Islet precursor cell (in vitro differentiated cells): ENCODE measurements at regions not wholly inside any gene's neighbourhood (a gene's known extent, or its start where the extent isn't known, plus 50 kb on each side); places are given as distances from the start of the nearest gene placed in this dataset.
"Not testable (repeated sequence)": the region's sequence is repeated elsewhere in the genome, so short reads cannot be mapped to it uniquely, and the experiment has no call there.

Experiments used
- DNase-seq: peaks from one replicate; pipeline ENCODE4 v3.0.0-alpha.2; 2018

DNA sequence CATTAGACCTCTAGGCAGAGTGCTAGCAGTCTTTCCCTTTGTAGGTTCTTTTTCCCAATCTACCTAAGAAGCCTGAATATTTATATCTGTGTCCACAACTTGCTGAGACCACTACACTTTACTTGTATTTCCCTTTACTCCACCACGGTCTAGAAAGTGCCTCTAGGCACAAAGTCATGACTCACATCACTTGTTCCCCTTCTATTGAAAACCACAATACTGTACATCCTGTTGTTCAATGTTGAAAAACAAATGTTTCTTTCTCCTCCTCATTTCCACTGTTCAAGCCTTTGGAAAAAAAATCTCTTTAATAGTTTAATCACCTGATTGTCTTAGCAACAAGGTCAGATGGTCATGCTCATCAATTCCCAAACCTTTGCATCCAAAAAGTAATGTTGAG is 326.7 kb downstream of the GUCY2F start:
- no peak for DNase-seq

DNA sequence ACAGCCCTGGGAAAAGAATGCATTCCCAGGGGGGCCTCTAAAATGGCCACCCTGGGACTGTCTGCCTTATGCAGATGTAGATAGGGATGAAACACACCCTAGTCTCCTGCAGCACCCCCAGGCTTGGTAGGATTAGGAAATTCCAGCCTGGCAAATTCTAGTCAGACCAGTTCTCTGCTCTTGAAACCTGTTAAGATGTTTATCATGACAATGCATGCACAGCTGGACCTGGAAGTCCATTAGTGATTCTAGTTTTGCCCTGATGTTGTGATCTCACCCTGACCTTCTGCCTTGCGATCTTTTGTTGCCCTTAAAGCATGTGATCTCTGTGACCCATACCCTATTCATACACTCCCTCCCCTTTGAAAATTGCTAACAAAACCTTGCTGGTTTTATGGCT is 337.7 kb downstream of the GUCY2F start:
- DNase-seq = peak; percentile 61

DNA sequence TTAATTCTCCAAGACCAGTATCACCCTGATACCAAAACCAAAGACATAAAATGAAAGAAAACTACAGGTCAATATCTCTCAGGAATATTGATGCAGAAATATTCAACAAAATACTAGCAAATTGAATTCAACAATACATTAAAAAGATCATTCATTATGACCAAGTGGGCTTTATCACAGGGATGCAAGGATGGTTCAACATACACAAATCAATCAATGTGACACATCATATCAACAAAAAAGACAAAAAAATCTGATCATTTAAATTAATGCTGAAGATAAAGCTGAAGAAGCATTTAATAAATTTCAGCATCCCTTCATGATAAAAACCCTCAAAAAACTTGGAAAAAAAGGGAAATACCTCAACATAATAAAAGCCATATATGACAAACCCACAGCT is 341.4 kb downstream of the GUCY2F start:
- DNase-seq = no peak

DNA sequence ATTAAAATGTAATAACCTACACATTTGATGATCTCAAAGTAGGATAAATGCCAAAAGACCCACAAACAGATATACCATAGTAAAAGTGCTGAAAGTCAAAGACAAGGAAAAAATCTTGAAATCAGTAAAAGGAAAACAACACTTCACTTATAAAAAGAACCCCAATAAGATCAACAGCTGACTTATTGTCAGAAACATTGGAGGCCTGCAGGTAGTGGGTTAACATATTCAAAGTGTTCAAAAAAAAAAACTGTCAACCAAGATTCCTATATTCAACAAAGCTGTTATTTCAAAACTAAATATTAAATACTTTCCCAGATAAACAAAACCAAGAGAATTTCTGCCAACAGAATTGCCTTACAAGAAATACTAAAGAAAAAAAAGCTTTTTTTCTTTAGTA is 347.1 kb downstream of the GUCY2F start:
- DNase-seq = no peak

DNA sequence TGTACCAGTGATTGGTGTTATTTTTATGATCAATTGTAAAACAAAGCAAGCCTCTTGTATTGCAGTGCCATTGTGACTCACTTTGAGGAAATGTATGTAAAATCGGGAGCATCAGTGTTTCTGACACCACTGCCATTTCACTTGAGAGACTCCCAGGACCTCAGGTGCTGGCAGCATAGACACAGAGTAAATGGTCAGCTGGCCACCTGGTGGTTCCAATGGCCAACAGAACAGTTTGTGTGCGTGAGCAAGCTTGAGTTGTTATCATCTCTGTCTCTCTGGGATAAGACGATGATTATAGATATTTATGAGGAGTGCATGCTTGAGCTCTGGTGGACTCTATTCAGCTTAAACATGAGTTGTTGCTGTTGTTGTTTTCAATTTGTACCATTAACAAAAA is 356.6 kb downstream of the GUCY2F start:
- DNase-seq = no peak

DNA sequence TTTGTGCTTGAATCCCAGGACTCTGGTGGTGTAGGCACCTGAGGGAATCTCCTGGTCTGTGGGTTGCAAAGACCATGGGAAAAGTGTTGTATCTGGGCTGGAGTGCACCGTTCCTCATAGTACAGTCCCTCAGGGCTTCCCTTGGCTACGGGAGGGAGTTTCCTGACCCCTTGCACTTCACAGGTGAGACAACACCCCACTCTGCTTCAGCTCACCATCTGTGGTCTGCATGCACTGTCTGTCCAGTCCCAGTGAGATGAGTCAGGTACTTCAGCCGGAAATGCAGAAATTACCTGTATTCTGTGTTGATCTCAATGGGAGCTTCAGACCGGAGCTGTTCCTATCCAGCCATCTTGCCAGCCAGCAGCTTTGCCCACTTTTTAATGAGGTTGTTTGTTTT is 353.0 kb upstream of the IRS4 start:
- DNase-seq = no peak

DNA sequence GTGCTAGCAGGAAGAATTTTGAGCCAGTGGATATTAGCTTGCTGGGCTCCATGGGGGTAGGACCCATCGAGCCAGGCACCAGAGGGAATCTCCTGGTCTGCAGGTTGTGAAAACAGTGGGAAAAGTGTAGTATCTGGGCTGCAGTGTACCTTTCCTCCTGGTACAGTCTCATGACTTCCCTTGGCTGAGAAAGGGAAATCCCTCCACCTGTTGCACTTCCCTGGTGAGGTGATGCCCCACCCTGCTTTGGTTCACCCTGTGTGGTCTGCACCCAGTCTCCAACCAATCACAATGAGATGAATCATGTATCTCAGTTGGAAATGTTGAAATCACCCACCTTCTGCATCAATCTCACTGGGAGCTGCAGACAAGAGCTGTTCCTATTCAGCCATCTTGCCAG is 341.4 kb upstream of the IRS4 start:
- DNase-seq = no peak

DNA sequence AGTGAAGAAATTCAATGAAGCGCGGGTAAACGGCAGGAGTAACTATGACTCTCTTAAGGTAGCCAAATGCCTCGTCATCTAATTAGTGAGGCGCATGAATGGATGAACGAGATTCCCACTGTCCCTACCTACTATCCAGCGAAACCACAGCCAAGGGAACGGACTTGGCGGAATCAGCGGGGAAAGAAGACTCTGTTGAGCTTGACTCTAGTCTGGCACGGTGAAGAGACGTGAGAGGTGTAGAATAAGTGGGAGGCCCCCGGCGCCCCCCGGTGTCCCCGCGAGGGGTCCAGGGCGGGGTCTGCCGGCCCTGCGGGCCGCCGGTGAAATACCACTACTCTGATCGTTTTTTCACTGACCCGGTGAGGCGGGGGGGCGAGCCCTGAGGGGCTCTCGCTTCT is 317.8 kb upstream of the IRS4 start:
- not testable (repeated sequence) for DNase-seq

DNA sequence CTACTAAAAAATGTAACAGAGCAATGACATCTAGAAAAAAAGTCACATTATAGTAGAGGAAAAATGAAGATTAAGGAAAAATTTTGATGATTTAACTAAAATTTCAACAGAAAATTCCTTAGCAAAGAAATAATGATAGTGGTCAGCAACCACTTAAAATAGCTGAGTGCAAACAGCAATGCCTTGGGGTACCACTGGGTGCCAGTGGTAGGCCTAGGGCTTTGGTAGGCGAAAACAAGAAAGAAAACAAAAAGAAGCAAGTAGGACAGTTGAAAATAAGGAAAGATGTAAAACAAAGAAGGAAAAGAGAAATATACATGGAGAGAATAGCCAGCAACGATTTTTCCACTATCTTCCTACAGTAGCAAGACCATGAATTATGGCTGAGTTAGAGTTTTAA is 313.5 kb upstream of the IRS4 start:
- DNase-seq = peak; percentile 37

DNA sequence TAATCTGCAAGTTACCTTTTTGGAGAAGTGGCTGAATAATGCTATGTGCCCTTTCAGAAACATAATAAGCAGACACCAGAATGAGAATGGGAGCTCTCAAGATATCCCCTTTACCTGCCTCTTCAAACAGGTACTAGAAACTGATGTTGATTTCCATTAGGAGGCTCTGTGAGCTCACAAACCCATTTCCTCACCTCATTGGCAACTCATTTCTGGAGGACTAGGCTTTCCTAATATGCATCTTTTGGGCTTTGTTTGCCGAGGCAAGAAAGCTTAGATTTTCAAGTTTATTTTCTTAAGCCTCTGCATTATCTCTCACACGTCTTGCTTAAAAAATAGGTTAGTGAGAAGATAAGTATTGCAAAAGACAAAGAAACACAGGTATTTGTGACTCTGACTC is 313.1 kb upstream of the IRS4 start:
- DNase-seq = no peak

DNA sequence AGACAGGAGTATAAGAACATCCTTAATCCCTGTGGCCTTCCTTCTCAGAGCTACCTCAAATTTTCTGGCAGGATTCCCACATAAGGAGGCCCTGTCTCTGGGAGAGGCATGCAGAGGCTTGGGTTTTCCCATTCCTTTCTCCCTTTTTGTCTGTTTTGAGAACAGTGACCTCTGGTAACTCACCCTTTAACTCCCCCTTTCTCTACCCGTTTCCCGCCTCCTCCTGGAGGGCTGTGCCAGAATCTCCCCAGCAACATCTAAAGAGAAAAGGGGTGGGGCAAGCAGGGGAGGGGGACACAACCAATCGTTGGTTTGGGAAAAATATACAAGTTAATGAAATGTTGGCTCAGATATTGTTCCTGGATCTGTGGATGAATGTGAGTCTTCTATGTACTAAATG is 303.7 kb upstream of the IRS4 start:
- no peak for DNase-seq

DNA sequence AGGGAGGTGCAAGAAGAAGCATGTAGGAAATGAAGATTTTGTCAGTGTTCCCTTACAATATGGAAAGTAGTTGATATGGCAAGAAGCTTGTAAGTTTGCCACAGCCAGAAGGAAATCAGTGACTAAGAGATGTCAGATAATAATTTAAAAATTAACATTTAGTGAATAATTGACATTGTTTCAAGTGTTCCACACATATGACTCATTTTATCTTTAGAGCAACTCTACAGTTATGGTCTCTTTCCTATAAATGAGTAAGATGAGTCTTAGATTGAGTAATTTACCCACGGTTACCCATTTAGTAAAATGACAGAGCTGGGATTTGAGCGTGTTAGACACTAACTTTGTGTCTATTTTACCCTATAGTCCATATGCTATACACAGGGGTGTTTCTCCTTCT is 300.3 kb upstream of the IRS4 start:
- DNase-seq = no peak

DNA sequence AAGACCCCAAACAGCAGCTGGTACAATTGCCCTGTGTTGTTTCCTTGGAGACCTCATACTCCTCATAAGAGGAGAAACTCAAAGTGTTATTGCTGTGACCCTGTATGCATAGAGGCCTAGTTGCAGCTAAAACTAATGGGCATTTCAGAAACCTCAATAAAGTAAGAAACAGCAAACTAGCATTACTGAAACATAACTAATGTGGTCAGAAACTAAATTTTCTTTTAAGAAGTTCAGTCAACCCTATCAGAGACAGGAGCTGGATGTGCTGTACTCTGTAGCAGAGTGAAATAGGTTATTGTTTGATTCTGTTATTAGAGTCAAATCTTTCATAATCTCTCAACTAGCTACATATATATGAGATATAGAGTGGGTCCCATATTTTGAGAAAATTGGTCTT is 257.5 kb upstream of the IRS4 start:
- DNase-seq = no peak

DNA sequence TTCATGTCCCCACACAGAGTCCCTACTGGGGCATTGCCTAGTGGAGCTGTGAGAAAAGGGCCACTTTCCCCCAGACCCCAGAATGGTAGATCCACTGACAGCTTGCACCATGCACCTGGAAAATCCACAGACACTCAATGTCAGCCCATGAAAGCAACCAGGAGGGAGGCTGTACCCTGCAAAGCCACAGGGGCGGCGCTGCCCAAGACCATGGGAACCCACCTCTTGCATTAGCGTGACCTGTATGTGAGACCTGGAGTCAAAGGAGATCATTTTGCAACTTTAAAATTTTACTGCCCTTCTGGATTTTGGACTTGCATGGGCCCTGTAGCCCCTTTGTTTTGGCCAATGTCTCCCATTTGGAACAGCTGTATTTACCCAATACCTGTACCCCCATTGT is 236.5 kb upstream of the IRS4 start:
- DNase-seq = not testable (repeated sequence)

DNA sequence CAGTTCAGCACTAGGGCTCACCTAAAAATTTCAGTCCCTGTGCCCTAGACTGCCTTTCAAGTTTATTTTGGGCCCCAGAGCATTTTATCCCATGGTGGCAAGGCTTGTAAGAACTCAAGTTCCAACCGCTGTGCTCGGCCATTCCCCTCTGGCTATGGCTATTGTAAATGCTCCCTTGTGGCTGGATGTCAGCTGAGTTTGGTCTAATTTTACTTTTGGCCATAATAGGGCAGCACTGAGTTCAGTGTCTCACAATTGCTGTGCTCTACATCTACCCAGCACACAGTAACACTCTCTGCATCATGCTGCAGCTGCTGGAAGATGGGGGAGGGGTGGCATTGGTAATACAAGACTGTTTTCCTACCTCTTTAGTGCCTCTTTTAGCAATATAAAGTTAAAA is 210.8 kb upstream of the IRS4 start:
- DNase-seq = peak; percentile 52

DNA sequence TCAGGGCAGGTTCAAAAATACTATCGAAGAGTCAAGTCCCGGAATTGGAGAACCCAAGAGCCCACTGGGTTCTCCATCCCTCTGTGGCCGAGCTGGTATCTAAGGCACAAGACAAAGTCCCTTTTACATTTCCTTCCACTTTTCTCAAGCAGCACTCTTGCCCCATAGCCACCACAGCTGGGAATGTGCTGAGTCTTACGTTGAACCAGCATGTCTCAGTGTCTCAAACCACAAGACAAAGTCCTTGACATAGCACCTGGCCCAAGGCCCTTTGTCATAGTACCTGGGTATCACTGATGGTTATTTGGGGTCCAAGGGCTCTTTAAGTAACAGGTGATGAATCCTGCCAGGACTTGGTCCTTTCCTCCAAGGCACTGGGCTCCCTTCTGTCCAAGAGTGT is 210.2 kb upstream of the IRS4 start:
- DNase-seq = no peak

DNA sequence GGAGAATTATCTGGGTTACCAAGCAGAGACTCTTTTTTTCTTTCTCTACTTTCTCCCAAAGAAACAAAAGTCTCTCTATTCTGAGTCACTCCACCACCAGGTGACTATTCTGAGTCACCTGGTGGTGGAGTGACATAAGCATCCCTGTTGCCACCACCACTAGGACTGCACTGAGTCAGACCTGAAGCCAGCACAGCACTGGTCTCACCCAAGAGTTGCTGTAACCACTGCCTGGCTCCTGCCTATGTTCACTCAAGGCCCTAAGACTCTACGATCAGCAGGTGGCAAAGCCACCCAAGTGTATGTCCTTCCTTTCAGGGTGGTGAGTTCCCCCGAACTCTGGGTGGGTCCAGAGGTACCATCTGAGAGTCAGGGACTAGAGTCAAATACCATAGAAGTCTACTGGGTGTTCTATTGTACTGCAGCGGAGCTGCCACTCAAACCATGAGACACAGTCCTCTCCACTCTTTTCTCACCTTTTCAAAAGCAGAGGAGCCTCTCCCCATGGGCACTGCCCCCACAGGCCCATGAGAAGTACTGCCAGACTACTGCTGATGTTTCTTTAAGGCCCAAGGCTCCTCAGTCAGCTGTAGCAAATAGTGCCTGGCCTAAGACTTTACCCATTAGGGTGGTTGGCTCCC is 209.6 kb upstream of the IRS4 start:
- DNase-seq = peak; percentile 72

DNA sequence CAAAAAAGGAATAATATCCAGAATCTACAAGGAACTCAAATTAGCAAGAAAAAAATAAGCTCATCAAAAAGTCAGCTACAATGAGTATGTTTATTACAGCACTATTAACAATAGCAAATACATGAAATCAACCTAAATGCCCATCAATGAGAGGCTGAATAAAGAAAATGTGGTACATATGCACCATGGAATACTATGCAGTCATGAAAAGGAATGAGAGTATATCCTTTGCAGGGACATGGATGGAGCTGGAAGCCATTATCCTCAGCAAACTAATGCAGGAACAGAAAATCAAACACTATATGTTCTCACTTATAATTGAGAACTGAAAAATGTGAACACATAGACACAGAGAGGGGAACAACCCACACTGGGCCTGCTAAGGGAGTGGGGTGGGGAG is 178.4 kb upstream of the IRS4 start:
- no peak for DNase-seq

DNA sequence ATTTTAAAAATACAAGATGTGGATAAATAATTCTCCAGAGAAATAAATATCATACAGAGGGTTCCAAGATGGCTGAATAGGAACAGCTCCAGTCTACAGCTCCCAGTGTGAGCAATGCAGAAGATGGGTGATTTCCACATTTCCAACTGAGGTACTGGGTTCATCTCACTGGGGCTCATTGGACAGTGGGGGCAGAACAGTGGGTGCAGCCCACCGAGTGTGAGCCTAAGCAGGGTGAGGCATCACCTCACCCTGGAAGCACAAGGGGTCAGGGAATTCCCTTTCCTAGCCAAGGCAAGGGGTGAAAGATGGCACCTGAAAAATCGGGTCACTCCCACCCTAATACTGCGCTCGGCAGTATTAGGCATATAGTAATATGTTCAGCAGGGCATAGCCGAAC is 167.5 kb upstream of the IRS4 start:
- DNase-seq = not testable (repeated sequence)

DNA sequence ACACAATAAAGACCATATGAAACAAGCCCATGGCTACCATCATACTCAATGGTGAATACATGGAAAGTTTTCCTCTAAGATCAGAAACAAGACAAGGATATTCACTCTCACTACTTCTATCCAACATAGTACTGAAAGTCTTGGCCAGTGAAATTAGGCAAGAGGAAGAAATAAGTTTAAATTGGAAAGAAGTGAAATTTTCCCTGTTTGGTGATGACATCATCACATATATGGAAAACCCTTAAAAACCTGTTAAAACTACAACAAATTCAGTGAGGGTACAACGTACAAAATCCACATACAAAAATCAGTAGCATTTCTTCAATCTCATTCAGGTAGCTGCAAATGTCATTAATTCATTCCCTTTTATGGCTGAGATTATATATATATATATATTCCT is 164.0 kb upstream of the IRS4 start:
- no peak for DNase-seq

DNA sequence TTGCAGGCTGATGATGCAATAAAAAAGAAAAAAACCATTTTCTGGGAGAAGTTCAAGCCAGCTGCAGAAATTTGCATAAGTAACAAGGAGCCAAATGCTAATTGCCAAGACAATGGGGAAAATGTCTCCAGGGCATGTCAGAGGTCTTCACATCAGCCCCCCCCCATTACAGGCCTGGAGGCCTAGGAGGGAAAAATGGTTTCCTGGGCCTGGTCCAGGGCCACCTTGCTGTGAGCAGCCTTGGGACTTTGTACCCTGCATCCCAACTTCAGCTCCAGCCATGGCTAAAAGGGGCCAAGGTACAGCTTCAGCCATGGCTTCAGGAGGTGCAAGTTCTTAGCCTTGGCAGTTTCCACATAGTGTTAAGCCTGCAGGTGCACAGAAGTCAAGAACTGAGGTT is 160.0 kb upstream of the IRS4 start:
- DNase-seq = not testable (repeated sequence)

DNA sequence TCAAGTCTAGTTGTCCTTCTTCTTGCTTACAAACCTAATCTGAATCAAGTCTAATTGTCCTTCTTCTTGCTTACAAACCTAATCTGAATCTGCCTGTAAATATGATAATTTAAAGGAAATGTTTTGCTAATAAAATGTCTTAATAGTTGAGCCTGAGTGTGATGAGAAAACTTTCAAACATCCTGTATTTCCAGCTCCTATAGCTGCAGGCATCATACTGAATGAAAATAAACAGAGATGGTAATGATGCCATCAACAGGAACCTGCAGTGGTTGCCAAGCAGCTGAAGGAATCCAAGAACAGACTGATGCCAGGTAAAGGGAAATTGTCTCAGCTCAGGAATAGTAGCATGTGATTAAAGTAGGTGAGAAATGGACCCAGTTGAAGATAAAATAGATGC is 156.1 kb upstream of the IRS4 start:
- no peak for DNase-seq

DNA sequence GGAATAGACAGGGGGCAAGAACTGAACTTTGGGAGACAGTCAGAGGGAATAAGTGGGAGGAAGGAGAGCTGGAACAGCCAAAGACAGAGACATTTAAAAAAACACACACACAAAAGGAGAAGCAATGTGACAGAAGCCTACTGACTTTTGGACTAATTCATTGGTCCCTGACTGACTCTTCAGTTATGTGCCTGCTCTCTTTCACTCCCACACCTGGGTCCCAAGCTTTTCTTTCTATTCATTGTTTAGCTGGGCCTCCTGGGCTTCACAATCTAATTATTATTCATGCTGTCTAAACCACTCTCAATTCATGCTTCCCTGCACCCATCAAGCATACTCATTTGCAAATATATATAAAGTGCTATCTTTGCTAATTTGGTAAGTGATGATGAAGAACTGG is 139.2 kb upstream of the IRS4 start:
- DNase-seq = no peak

DNA sequence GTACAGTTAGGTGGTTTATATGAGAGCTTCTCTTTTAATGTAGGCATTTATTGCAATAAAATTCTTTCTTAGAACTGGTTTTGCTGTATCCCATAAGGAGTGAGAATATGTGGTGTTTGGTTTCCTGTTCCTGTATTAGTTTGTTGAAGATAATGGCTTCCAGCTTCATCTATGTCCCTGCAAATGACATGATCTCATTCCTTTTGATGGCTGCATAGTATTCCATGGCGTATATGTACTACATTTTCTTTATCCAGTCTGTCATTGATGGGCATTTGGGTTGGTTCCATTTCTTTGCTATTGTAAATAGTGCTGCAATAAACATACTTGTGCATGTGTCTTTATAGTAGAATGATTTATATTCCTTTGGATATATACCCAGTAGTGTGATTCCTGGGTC is 106.7 kb upstream of the IRS4 start:
- not testable (repeated sequence) for DNase-seq

DNA sequence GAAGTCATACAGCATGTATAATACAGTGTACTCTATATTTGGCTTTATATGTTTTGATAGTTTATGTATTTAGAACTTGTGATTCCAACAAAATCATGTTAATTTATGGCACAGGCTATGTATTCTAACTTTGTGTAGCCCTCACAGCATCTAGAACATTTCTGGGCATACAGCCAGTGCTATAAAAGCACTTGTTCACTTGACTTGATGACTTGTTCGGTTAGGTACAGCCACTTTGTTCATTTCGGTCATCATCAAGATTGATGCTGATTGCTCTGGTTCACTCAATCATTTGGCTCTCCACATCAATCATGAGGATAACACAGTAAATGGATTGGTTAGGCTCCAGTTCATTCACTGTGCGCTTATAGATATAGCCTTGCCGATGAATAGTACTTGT is 97.6 kb upstream of the IRS4 start:
- no peak for DNase-seq

DNA sequence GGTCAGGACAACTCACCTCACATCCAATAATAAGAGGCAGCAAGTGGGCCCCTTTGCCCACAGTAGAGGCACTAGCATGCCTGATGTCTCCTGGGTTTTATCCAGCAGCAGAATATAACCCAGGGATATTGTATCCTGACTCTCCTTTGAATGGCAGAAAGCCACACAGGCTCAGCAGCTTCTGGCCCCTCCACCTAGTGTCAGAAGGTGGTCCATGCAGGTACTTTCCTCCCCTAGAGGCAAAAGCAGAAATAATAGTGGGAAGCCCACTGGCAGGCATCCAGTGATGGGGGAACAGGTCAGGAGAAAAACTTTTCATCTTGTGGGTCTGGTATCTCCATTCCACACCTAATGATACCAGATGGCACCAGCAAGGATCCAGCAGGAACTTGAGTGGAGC is 75.5 kb upstream of the IRS4 start:
- peak; percentile 62 for DNase-seq
